ENCODE measurements at regions not wholly inside any gene's neighbourhood (a gene's known extent, or its start where the extent isn't known, plus 50 kb on each side); places are given as distances from the start of the nearest gene placed in this dataset.

GRCh38 chr14:81871706-81872105 is 338.1 kb upstream of the SEL1L start:
- H3K9me3 ChIP-seq = no peaks in the 10 kb centered on the region
- 73% methylated on average over 2 of the region's 2 CpGs for WGBS (ENCODE audit: insufficient coverage, low coverage, low lambda C conversion rate, missing lambda C conversion rate)
- intact Hi-C loops (cut with DNase I) = no loop called here

DNA sequence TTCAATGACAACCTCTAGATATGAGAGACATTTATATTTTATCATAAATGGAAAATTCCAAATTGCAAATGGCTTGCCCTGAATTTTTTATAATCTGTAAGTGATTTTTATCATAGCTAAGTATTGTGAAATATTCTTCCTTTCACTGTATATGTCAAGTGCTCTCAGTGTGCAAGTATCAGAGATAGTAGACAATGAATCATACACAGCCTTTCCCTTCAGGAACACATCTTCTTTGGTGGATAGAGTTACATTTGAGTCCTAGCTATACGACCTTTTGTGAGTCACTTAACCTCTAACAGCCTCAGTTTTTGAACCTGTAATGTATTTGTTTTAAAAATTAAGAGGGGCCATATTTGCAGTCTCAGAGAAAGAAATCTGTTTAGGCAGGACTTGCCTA is 350.7 kb upstream of the SEL1L start:
- no peaks in the 10 kb centered on the region for H3K27me3 ChIP-seq
- no peak overlapping the region for H3K27ac ChIP-seq
- no peaks in the 10 kb centered on the region for H3K36me3 ChIP-seq
- WGBS (ENCODE audit: insufficient coverage, low coverage, low lambda C conversion rate, missing lambda C conversion rate) = 25% methylated on average over 1 of the region's 1 CpG
- intact Hi-C loops (cut with DNase I) = no loop called here
- no peak overlapping the region for H3K4me3 ChIP-seq
- DNase-seq (no peak), ATAC-seq (no peak)
- no peaks in the 10 kb centered on the region for H3K9me3 ChIP-seq
- H3K4me1 ChIP-seq = peaks cover 0 to 6% (median 0%) of the 10 kb centered on the region in 4 donors
- TF ChIP-seq, protein P1, sequence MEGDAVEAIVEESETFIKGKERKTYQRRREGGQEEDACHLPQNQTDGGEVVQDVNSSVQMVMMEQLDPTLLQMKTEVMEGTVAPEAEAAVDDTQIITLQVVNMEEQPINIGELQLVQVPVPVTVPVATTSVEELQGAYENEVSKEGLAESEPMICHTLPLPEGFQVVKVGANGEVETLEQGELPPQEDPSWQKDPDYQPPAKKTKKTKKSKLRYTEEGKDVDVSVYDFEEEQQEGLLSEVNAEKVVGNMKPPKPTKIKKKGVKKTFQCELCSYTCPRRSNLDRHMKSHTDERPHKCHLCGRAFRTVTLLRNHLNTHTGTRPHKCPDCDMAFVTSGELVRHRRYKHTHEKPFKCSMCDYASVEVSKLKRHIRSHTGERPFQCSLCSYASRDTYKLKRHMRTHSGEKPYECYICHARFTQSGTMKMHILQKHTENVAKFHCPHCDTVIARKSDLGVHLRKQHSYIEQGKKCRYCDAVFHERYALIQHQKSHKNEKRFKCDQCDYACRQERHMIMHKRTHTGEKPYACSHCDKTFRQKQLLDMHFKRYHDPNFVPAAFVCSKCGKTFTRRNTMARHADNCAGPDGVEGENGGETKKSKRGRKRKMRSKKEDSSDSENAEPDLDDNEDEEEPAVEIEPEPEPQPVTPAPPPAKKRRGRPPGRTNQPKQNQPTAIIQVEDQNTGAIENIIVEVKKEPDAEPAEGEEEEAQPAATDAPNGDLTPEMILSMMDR (IDR thresholded peaks at IDR 0.05) = no peak
- no peak for TF ChIP-seq POLR2A (IDR thresholded peaks at IDR 0.05)

More at GRCh38 chr14:81871706-81872105, 338.1 kb upstream of the SEL1L start:
- no peaks in the 10 kb centered on the region for H3K4me1 ChIP-seq
- H3K27me3 ChIP-seq = no peaks in the 10 kb centered on the region
- TF ChIP-seq, protein P1 (IDR thresholded peaks at IDR 0.05) = no peak
- no peak for TF ChIP-seq POLR2A (IDR thresholded peaks at IDR 0.05)
- H3K27ac ChIP-seq = no peak overlapping the region
- ATAC-seq = no peak
- H3K4me3 ChIP-seq = no peak overlapping the region
- H3K36me3 ChIP-seq = no peaks in the 10 kb centered on the region
- no peak for DNase-seq

GRCh38 chr14:81886588-81886987 is 352.9 kb upstream of the SEL1L start:
- 59% methylated on average over 2 of the region's 2 CpGs for WGBS (ENCODE audit: insufficient coverage, low coverage, low lambda C conversion rate, missing lambda C conversion rate)
- TF ChIP-seq POLR2A (IDR thresholded peaks at IDR 0.05) = no peak
- TF ChIP-seq, protein P1 (IDR thresholded peaks at IDR 0.05) = no peak
- DNase-seq (no peak), ATAC-seq (peak in 1 of 4 donors; percentile 54)
- H3K27ac ChIP-seq = no peak overlapping the region
- peaks cover 0 to 16% (median 0%) of the 10 kb centered on the region in 4 donors for H3K4me1 ChIP-seq
- no peaks in the 10 kb centered on the region for H3K9me3 ChIP-seq
- H3K27me3 ChIP-seq = no peaks in the 10 kb centered on the region
- H3K4me3 ChIP-seq = no peak overlapping the region
- no peaks in the 10 kb centered on the region for H3K36me3 ChIP-seq
- intact Hi-C loops (cut with DNase I) = no loop called here

DNA sequence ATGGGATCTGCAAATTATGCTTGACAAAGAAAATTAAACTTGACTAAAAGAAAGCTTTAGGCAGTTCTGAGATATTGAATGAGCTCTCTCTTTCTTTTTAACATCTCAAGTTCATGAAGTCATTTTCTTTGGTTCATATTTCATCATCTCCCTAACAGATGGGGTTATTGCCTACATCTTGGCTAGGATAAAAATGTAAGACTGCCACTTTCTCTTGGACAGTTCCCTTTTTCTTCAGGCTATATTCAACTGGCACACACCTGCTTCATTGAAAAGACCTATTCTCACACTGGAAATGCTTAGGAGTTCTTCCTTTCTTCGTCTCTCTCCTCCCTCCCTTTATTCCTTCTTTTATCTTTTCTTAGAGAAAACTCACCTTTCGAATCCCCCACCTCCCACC is 355.9 kb upstream of the SEL1L start:
- H3K4me3 ChIP-seq = no peak overlapping the region
- no peak overlapping the region for H3K27ac ChIP-seq
- DNase-seq = no peak
- TF ChIP-seq, protein P1 (IDR thresholded peaks at IDR 0.05) = no peak
- no peak for TF ChIP-seq POLR2A (IDR thresholded peaks at IDR 0.05)
- intact Hi-C loops (cut with DNase I) = no loop called here
- H3K4me1 ChIP-seq = peaks cover 0 to 16% (median 0%) of the 10 kb centered on the region in 4 donors
- no peaks in the 10 kb centered on the region for H3K27me3 ChIP-seq
- no peaks in the 10 kb centered on the region for H3K9me3 ChIP-seq
- peak in 2 of 4 donors; percentile 16 to 52 for ATAC-seq
- 34% methylated on average over 2 of the region's 2 CpGs for WGBS (ENCODE audit: insufficient coverage, low coverage, low lambda C conversion rate, missing lambda C conversion rate)
- H3K36me3 ChIP-seq = no peaks in the 10 kb centered on the region

- ATAC-seq (peak; percentile 53 to 91 (median 83)), DNase-seq (no peak)
- intact Hi-C loops (cut with DNase I) = no loop called here
- no peak overlapping the region for H3K27ac ChIP-seq
- H3K27me3 ChIP-seq = no peaks in the 10 kb centered on the region
- no peak overlapping the region for H3K4me3 ChIP-seq
- TF ChIP-seq, protein P1 (IDR thresholded peaks at IDR 0.05) = no peak
- no peak for TF ChIP-seq POLR2A (IDR thresholded peaks at IDR 0.05)
- H3K9me3 ChIP-seq = no peaks in the 10 kb centered on the region
- H3K36me3 ChIP-seq = no peaks in the 10 kb centered on the region
- 13% methylated on average over 1 of the region's 1 CpG for WGBS (ENCODE audit: insufficient coverage, low coverage, low lambda C conversion rate, missing lambda C conversion rate)
- H3K4me1 ChIP-seq = peaks cover 0 to 16% (median 0%) of the 10 kb centered on the region in 4 donors
These were observed 356.4 kb upstream of the SEL1L start for GRCh38 chr14:81890020-81890419.
